GM18502 (cell line): ENCODE measurements at regions not wholly inside any gene's neighbourhood (a gene's known extent, or its start where the extent isn't known, plus 50 kb on each side); places are given as distances from the start of the nearest gene placed in this dataset.

Experiments used
- ATAC-seq: cut with Tn5 transposase; IDR thresholded peaks from one replicate; pipeline ENCODE4 v1.9.1; 2021; ENCODE audit warnings: mild to moderate bottlenecking; ENCODE audit not compliant: unreplicated experiment, poor library complexity

DNA sequence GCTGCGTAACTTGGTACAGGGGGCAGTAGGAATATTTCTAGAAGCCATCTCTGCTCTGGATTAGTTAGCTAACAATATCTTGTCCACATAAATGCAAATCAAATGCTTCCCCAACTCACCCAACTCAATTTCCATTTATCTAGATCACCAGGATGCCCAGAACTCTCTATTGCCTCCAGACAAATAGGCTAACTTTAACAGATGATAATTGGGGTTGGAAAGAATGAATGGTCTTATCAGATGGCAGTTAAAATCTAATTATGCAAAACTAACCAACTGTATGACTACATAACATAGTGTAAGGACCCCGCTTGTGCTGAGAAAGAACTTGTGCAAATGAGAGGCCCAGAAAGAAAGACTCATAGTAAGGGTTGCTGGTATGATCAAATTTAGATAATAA, 1024.8 kb downstream of the PLA2G4A start:
- no peak for ATAC-seq

DNA sequence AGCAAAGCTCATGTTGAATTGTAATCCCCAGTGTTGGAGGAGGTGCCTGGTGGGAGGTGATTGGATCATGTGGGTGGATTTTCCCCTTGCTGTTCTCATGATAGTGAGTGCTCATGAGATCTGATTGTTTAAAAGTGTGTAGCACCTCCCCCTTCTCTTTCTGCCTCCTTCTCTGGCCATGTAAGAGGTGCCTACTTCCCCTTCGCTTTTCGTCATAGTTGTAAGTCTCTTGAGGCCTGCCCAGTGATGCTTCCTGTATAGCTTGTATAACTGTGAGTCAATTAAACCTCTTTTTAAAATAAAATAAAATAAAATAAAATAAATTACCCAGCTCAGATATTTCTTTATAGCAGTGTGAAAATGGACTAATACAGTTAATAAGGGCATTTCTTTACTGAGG, 1025.7 kb downstream of the PLA2G4A start:
- ATAC-seq = no peak

DNA sequence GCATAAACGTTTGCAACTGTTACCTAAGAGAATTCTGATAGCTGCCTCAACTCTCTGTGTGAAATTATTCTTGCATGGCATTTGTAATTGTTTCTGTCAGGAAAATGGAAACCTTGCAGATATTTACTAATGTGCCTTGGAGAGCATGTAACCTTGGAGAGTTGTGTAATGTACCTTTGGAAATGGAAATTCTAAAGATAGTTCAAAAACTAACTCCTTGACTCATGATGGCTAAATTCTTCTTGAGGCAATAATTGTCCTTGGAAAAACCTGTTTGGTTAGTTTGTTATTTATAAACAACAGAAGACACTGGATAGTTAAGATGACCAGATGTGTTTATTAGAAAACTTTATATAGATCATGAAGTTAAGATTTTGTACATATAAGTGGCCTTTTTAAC, 1033.8 kb downstream of the PLA2G4A start:
- ATAC-seq = no peak

DNA sequence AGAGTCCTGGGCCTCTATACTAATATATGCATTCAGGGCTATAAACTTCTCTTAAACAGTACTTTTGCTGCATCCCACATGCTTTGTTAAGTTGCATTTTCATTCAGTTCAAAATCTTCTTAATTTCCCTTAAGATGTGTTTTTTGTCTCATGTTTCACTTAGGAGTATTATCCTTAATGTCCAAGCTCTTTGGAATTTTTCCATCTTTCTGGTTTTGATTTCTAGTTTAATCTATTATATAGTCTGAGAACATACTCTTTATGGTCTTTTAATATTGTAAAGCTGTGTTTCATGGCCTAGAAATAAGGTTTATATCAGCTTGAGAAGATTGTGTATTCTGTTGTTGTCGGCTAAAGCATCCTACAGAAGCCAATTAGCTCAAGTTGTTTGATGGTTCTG, 1041.8 kb downstream of the PLA2G4A start:
- ATAC-seq = no peak

DNA sequence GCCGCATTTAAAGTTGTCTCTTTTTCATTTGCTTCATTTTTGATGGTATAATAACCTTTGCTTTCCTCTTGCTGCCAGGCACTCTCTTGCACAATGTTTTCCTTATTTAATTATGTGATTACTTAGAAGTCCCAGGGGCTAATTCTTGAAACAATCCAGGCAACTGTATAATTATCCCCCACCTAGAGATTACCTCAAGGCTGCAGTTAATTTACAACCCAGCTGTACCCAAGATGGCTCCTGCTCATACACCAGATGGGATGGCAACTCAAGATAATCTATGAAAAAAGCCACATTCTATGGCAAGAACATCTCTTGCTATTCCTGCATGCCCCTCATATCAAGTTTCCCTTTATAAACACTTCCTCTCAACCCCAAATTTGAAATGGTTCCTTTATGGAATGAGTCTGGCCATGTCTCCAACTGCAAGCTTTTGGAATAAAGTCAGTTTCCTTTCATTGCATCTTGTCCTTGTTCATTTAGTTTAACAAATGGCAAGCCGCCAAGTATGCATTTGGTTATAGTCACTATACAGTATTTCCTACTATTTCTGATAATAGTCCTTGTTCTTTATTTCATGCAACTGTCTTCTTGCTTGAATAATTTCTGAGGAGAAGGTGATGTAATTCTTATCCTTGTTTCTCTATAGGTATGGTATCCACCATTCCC, 1042.6 kb downstream of the PLA2G4A start:
- ATAC-seq = no peak

DNA sequence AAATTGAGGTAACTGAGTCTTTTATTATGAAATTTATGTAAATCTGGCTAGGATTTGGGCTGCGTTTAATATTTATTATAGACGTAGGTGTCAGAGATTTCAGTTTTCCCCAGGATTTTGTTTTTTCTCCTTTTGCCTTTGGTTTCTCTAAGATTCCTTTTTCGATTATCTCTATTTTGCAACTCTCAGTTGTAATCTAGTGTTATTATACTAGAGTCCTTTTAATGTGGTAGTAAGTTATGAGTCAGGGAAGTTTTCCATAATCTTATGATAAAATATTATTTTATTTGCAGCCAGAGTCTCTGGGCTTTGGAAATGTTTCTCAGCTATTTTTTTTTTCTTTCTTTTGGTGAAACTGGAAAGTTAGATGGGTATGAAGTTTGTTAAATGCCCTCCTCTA, 1043.8 kb downstream of the PLA2G4A start:
- ATAC-seq = no peak

DNA sequence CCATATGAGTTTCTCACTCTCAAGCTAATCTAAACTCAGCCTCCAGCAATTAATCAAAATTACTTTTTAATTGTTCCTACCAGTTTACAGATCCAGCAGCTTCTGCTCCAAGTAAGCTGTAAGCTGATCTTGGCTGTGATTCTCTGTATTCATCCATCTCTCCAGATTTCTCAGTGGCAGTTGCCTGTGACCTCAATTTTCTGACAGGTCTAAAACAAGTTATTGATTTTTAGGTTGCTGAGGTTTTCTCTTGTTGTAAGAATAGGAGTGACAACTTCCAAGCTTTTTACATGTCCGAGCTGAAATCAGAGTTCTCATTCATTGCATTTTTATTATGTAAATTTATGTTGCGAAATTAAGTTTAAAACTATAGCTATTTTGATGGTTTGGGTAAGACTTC, 1044.4 kb downstream of the PLA2G4A start:
- ATAC-seq = no peak

DNA sequence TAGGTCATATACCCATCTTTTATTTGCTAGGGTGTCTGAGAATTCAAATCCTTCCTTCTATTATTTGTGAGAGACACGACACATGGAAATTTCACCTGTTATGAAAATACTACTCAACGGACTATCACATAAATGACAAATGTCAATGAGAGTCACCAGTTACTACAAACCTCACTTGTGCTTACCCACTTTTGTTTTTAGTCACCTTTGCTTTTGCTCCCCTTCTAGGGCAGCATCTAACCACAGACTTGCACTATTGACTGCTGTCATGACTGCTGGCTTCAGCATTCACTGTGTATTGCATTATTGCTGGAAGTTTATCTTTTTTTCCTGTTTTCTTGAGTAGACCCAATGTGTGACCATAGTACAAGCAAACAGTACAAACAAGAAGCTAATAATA, 1048.0 kb downstream of the PLA2G4A start:
- ATAC-seq = no peak

DNA sequence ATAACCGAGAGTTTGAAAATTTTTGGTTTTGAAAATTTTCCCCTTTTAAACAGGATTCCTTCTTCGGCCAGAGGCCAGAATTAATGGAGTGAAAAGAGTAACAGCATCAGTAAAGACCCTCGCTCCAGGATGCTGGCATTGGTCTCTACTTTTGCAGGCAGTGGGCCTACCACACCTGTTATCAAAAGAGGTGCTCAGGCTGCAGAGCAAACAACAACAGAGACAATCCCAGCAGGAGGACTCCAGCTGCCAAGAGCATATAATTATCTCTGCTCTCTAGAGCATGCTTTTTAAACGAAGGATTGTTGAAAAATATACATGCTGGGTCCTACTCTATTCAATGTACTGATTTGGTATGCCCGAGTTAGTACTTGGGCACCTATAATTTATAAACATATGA, 1048.5 kb downstream of the PLA2G4A start:
- ATAC-seq = no peak

DNA sequence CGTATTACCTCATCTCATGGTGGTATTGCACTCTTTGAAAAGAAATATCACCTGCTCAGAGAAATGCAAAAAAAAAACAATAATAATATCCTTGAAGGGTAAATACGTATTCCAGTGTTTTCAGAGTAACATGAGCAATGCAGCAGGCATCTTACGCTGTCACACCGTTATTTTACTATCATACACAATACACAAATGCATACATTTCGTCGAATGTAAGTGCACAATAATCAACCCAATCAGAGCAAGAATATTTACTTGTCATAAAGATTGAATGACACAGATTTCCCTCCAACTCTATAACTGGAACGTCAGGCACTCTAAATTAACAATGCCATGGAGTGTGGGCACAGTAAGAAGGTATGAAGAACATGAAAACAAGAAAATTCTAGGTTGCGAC, 1050.1 kb downstream of the PLA2G4A start:
- no peak for ATAC-seq

DNA sequence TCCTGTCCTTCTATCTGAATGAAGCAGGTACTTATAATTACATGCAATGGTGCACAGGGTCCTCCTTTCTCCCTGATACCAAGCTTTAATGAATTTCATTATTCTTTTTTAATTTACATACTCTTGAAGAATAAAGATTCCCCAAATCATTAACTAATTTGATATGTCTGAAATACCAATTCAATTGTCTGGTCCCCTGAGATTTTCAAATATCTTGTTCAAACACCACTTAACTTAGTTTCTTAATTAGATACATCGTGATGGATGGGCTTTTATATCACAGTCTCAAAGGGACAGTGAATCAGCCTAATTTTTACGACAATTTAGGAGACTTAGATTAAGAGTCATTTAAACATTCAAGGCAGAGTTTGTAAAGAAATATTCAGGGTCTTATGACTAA, 1054.6 kb downstream of the PLA2G4A start:
- no peak for ATAC-seq

DNA sequence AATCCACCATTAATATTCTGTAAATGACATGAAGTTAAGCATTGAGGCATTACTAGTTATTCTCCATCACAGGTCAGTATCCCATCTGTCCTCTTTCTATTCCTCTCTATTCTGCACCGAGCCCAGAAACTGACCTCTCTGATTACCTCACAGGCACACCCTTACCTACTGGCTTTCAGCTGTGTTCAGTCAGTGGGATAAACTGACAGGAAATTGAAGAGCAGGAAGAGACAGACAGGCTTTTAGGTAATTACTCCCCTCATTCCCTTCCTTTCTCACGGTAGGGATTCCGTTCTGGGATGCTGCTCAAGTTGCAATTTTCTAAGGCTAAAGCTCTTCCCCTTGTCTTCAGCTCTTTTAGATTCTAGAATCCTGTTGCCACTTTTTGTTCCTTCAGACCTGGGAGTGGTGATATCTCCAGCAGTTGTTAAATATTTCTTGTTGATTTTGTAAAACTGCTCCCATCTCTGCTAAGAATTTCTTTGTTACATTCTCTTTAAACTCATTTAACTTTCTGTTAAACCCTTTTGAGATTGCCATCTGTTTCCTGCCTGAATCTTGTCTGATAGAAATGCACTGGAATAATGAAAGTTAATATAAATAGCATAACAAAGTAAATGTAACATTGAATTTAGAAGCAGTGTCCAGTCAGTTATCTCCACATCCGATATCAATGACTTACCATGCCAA, 1063.4 kb downstream of the PLA2G4A start:
- ATAC-seq = no peak

DNA sequence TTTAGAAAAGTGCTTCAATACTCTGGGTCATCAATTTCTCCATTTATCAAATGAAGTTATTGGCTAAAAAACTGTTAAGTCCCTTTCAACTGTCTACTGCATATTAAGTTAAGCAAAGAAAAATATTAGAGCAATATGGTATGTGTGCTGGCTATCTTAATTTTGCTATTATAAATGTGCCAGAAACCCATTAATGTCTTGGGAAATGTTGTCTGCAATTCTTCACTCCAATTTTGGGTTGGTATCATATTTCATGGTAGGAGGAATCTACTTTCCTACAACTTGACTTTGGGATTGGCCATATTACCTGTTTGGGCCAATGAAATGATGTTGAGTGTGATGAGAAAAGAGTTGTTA, 1063.9 kb downstream of the PLA2G4A start:
- no peak for ATAC-seq

DNA sequence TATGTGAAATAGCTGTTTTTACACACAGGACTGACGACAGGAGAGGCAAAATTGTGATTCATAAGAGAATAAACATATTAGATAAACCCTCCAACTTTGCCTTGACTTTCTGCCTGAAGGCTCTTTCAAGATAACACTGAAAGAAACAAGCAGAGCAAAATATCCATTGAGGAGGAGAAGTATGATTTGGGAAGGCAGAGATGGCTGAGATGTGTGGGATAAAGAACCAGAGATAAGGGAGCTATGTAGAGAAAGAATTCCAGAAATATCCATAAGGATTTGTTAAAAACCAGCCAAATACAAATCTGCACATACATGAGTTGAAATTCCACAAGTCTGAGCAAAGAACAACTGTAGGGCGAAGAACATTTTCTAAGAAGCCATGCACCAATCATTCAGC, 1064.7 kb downstream of the PLA2G4A start:
- no peak for ATAC-seq

DNA sequence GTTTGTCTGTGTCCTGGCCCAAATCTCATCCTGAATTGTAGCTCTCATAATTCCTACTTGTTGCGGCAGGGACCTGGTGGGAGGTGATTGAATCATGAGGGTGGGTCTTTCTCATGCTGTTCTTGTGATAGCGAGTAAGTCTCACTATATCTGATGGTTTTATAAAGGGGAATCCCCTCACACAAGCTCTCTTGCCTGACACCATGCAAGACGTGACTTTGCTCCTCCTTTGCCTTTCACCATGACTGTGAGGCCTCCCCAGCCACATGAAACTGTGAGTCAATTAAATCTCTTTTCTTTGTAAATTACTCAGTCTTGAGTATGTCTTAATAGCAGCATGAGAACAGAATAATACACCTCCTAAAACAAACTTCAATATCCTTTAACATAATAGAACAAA, 1065.6 kb downstream of the PLA2G4A start:
- ATAC-seq = no peak

DNA sequence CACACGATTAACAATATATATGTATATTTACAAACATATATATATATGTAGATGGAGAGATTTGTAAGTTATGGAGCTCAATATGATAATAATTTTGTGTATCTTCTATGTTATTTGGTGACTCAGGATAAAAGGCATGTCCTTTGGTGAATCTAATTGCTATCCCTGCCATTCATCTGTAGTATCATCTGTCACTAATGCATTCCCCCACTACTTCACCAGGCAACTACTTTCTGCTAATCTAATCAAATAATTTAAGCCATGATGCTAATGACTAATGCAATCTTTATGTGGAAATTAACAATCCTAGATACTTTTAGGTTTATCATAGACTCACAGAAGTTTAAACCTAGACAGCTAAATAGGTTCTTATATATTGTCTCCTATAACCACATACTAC, 1074.5 kb downstream of the PLA2G4A start:
- ATAC-seq = no peak

DNA sequence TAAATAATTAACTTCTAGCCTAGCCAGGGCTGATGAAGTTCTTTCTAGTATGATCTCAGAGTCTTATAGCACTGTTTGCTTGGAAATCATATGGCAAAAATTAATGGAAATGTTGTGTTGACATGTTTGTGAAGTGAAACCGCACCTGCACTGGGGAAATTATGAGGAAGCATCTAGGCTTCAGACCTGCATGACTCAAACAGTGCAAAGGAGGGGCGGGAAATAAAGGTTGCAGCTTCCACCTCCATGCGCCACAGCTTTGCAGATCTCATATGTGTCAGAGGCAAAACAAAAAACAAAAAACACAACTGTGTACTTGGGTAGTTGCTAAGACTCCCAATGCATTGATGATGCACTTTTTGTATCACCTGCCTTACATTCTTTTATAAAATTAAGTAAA, 1080.6 kb downstream of the PLA2G4A start:
- no peak for ATAC-seq

DNA sequence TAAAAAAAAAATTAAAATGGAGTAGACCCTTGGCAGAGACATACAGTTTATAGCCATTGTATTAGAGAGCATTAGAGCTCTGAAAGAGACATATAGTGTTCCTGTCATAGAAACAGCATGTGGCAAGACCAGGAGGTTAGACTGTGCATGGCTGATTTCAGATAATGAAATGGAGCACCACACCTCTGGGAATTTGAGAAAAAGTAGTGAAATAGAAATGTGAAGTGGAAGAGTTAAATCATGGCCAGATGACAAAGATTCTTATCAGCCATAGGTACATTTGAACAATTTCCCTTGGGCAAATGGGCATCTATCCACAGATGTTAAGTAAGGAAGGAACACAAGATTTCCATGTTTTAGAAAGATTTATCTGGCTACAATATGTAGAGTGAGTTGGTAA, 1083.1 kb downstream of the PLA2G4A start:
- ATAC-seq = no peak

DNA sequence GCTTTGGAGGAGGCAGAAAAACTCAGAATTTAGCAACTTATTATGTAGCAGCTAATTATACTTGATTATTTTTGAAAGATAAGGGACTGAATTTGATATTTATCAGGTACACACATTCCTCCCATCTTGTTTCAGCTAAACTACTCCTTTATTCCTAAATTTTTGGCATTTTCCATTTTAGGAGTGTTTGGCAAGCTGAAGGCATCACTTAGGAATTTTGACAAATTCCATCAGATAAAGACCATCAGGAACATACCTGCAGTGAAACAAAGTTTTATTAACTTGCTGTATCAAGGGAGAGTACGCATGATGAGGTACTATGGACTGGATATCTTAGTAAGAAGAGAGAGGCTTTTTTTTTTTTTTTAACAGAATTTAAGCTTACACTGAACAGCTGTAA, 1092.2 kb downstream of the PLA2G4A start:
- ATAC-seq = no peak

DNA sequence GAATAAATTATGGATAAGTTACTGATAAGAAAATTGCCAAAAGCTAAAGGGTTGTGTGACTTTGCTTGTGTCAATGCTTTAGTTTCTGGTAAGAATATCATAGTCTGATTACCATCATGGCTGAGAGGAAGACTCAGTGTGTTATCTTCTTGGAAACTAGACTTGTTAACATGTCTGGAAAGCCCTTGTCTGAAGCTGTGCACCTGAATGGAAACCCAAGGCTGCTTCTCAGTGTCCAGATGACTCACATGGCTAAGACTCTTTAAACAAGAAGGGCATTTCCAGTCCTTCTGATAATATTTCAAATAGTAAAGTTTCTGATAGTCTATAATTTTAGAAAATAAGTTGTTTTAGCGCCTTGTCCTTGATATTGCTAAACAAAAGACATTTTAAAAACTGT, 1092.7 kb downstream of the PLA2G4A start:
- no peak for ATAC-seq

DNA sequence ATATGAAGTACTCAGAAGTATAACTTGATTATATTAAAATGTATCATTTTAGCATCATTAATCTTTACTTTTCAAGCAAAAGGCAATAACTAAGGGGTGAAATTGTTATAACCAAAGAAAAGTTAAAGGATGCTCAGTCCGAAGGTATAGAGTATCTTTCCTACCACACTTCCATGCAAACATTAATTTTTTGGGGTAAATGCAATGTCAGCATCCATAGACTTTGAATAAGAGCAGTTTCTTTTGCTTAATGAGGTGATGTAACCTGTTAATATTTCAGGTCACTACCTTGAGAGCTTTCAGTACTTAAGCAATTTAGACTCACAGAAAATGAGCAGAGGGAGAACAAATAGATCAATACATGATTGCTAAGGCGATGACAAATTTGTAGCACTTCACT, 1093.5 kb downstream of the PLA2G4A start:
- ATAC-seq = no peak

DNA sequence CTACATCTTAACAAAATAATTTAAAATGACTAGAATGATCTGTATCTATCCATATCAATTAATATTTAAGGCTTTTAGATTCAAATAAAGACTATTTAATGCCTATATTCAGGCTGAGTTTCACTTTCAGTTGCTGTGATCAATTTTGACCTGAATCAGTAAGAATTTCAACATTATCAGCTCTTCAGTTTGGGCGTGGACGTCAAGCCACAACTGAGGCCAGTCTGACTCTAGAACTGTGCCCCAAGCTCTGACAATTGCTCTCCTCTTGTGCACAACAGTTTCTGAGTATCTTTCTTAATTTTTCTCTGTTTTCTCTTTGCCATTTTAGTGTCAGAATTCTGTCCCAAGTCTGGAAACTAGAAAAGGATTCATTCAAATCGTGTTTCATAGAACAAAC, 1095.5 kb downstream of the PLA2G4A start:
- no peak for ATAC-seq
